Activated naive CD4-positive, alpha-beta T cell treated with anti-CD3 and anti-CD28 coated beads, Interleukin-2, amount 50 U/mL, for 24 hours (primary cell): ENCODE measurements at regions not wholly inside any gene's neighbourhood (a gene's known extent, or its start where the extent isn't known, plus 50 kb on each side); places are given as distances from the start of the nearest gene placed in this dataset.
"Not testable (repeated sequence)": the region's sequence is repeated elsewhere in the genome, so short reads cannot be mapped to it uniquely, and the experiment has no call there.

Experiments
- H3K27ac Mint-ChIP-seq: one replicate; pipeline ENCODE4 v1.8.0; 2021; ENCODE audit warnings: mild to moderate bottlenecking, mixed read lengths
- H3K27me3 Mint-ChIP-seq: one replicate; pipeline ENCODE4 v1.8.0; 2021; ENCODE audit warnings: mixed read lengths
- H3K36me3 Mint-ChIP-seq: one replicate; pipeline ENCODE4 v1.8.0; 2021; ENCODE audit warnings: mixed read lengths
- H3K4me1 Mint-ChIP-seq: one replicate; pipeline ENCODE4 v1.8.0; 2021; ENCODE audit warnings: mixed read lengths
- H3K4me3 Mint-ChIP-seq: one replicate; pipeline ENCODE4 v1.8.0; 2021; ENCODE audit warnings: mild to moderate bottlenecking, mixed read lengths
- H3K9me3 Mint-ChIP-seq: one replicate; pipeline ENCODE4 v1.8.0; 2021; ENCODE audit warnings: mixed read lengths

GRCh38 chr18:38807915-38808314 is 1242.3 kb upstream of the CELF4 start:
- no peaks in the 10 kb centered on the region for H3K4me1 Mint-ChIP-seq
- H3K27ac Mint-ChIP-seq, result no peak overlapping the region
- no peak overlapping the region for H3K4me3 Mint-ChIP-seq
- no peaks in the 10 kb centered on the region for H3K27me3 Mint-ChIP-seq
- no peaks in the 10 kb centered on the region for H3K9me3 Mint-ChIP-seq
- H3K36me3 Mint-ChIP-seq, result no peaks in the 10 kb centered on the region

- no peaks in the 10 kb centered on the region for H3K9me3 Mint-ChIP-seq
- H3K4me3 Mint-ChIP-seq, result no peak overlapping the region
- H3K4me1 Mint-ChIP-seq, result no peaks in the 10 kb centered on the region
- H3K27ac Mint-ChIP-seq, result no peak overlapping the region
- no peaks in the 10 kb centered on the region for H3K27me3 Mint-ChIP-seq
- H3K36me3 Mint-ChIP-seq, result no peaks in the 10 kb centered on the region
Observed at GRCh38 chr18:38805256-38805655, 1239.7 kb upstream of the CELF4 start.

- no peaks in the 10 kb centered on the region for H3K9me3 Mint-ChIP-seq
- H3K27me3 Mint-ChIP-seq, result no peaks in the 10 kb centered on the region
- no peaks in the 10 kb centered on the region for H3K4me1 Mint-ChIP-seq
- H3K36me3 Mint-ChIP-seq, result no peaks in the 10 kb centered on the region
- H3K27ac Mint-ChIP-seq, result no peak overlapping the region
- H3K4me3 Mint-ChIP-seq, result no peak overlapping the region
Observed at GRCh38 chr18:38801640-38802039, 1236.0 kb upstream of the CELF4 start.

GRCh38 chr18:38796762-38797161 is 1231.2 kb upstream of the CELF4 start:
- Mint-ChIP-seq H3K4me3 (no peak overlapping the region), H3K9me3 (no peaks in the 10 kb centered on the region), H3K27me3 (no peaks in the 10 kb centered on the region), H3K4me1 (no peaks in the 10 kb centered on the region), H3K27ac (no peak overlapping the region), H3K36me3 (no peaks in the 10 kb centered on the region)

GRCh38 chr18:38792731-38793130 is 1227.1 kb upstream of the CELF4 start:
- Mint-ChIP-seq H3K9me3 (peaks cover 3% of the 10 kb centered on the region), H3K36me3 (no peaks in the 10 kb centered on the region), H3K4me3 (no peak overlapping the region), H3K27ac (no peak overlapping the region), H3K27me3 (no peaks in the 10 kb centered on the region), H3K4me1 (no peaks in the 10 kb centered on the region)

- Mint-ChIP-seq H3K27me3 (no peaks in the 10 kb centered on the region), H3K36me3 (no peaks in the 10 kb centered on the region), H3K4me1 (no peaks in the 10 kb centered on the region), H3K9me3 (peaks cover 7% of the 10 kb centered on the region), H3K4me3 (no peak overlapping the region), H3K27ac (no peak overlapping the region)
Observed at GRCh38 chr18:38790786-38791185, 1225.2 kb upstream of the CELF4 start.

GRCh38 chr18:38790303-38790702 is 1224.7 kb upstream of the CELF4 start:
- H3K27ac Mint-ChIP-seq, result no peak overlapping the region
- no peaks in the 10 kb centered on the region for H3K4me1 Mint-ChIP-seq
- H3K4me3 Mint-ChIP-seq, result no peak overlapping the region
- H3K36me3 Mint-ChIP-seq, result no peaks in the 10 kb centered on the region
- H3K9me3 Mint-ChIP-seq, result peaks cover 7% of the 10 kb centered on the region
- no peaks in the 10 kb centered on the region for H3K27me3 Mint-ChIP-seq

- H3K36me3 Mint-ChIP-seq, result no peaks in the 10 kb centered on the region
- peaks cover 7% of the 10 kb centered on the region for H3K9me3 Mint-ChIP-seq
- H3K4me1 Mint-ChIP-seq, result no peaks in the 10 kb centered on the region
- no peak overlapping the region for H3K27ac Mint-ChIP-seq
- no peaks in the 10 kb centered on the region for H3K27me3 Mint-ChIP-seq
- no peak overlapping the region for H3K4me3 Mint-ChIP-seq
Observed at GRCh38 chr18:38789141-38789540, 1223.5 kb upstream of the CELF4 start.

- Mint-ChIP-seq H3K9me3 (peaks cover 7% of the 10 kb centered on the region), H3K4me3 (no peak overlapping the region), H3K36me3 (no peaks in the 10 kb centered on the region), H3K4me1 (no peaks in the 10 kb centered on the region), H3K27ac (no peak overlapping the region), H3K27me3 (no peaks in the 10 kb centered on the region)
Observed at GRCh38 chr18:38786906-38787305, 1221.3 kb upstream of the CELF4 start.

GRCh38 chr18:38771620-38772019 is 1206.0 kb upstream of the CELF4 start:
- H3K36me3 Mint-ChIP-seq, H3K4me1 Mint-ChIP-seq, H3K9me3 Mint-ChIP-seq, H3K27me3 Mint-ChIP-seq, H3K4me3 Mint-ChIP-seq, H3K27ac Mint-ChIP-seq: not testable (repeated sequence)

GRCh38 chr18:38768504-38768903 is 1202.9 kb upstream of the CELF4 start:
- Mint-ChIP-seq H3K9me3 (peaks cover 10% of the 10 kb centered on the region), H3K27me3 (no peaks in the 10 kb centered on the region), H3K4me1 (no peaks in the 10 kb centered on the region), H3K27ac (no peak overlapping the region), H3K4me3 (no peak overlapping the region), H3K36me3 (no peaks in the 10 kb centered on the region)

GRCh38 chr18:38759457-38759856 is 1193.9 kb upstream of the CELF4 start:
- Mint-ChIP-seq H3K9me3 (no peaks in the 10 kb centered on the region), H3K27me3 (no peaks in the 10 kb centered on the region), H3K36me3 (no peaks in the 10 kb centered on the region), H3K4me1 (no peaks in the 10 kb centered on the region), H3K27ac (no peak overlapping the region), H3K4me3 (no peak overlapping the region)

- peaks cover 2% of the 10 kb centered on the region for H3K4me1 Mint-ChIP-seq
- no peaks in the 10 kb centered on the region for H3K36me3 Mint-ChIP-seq
- no peak overlapping the region for H3K27ac Mint-ChIP-seq
- no peaks in the 10 kb centered on the region for H3K9me3 Mint-ChIP-seq
- no peaks in the 10 kb centered on the region for H3K27me3 Mint-ChIP-seq
- H3K4me3 Mint-ChIP-seq, result no peak overlapping the region
Observed at GRCh38 chr18:38756436-38756835, 1190.8 kb upstream of the CELF4 start.

- no peaks in the 10 kb centered on the region for H3K9me3 Mint-ChIP-seq
- H3K4me1 Mint-ChIP-seq, result peaks cover 4% of the 10 kb centered on the region
- no peak overlapping the region for H3K4me3 Mint-ChIP-seq
- H3K36me3 Mint-ChIP-seq, result no peaks in the 10 kb centered on the region
- no peaks in the 10 kb centered on the region for H3K27me3 Mint-ChIP-seq
- no peak overlapping the region for H3K27ac Mint-ChIP-seq
Observed at GRCh38 chr18:38752430-38752829, 1186.8 kb upstream of the CELF4 start.

- no peaks in the 10 kb centered on the region for H3K36me3 Mint-ChIP-seq
- no peaks in the 10 kb centered on the region for H3K27me3 Mint-ChIP-seq
- H3K27ac Mint-ChIP-seq, result no peak overlapping the region
- no peaks in the 10 kb centered on the region for H3K9me3 Mint-ChIP-seq
- H3K4me3 Mint-ChIP-seq, result no peak overlapping the region
- peaks cover 4% of the 10 kb centered on the region for H3K4me1 Mint-ChIP-seq
Observed at GRCh38 chr18:38751898-38752297, 1186.3 kb upstream of the CELF4 start.

GRCh38 chr18:38751211-38751610 is 1185.6 kb upstream of the CELF4 start:
- Mint-ChIP-seq H3K9me3 (no peaks in the 10 kb centered on the region), H3K4me1 (peaks cover 4% of the 10 kb centered on the region), H3K27me3 (no peaks in the 10 kb centered on the region), H3K27ac (no peak overlapping the region), H3K36me3 (no peaks in the 10 kb centered on the region), H3K4me3 (no peak overlapping the region)

GRCh38 chr18:38750751-38751150 is 1185.2 kb upstream of the CELF4 start:
- Mint-ChIP-seq H3K4me1 (peaks cover 4% of the 10 kb centered on the region), H3K4me3 (no peak overlapping the region), H3K27ac (no peak overlapping the region), H3K27me3 (no peaks in the 10 kb centered on the region), H3K9me3 (no peaks in the 10 kb centered on the region), H3K36me3 (no peaks in the 10 kb centered on the region)
